ENCODE measurements at regions not wholly inside any gene's neighbourhood (a gene's known extent, or its start where the extent isn't known, plus 50 kb on each side); places are given as distances from the start of the nearest gene placed in this dataset.

GRCh38 chr1:232293361-232293760, 336.6 kb downstream of the SIPA1L2 start:
- no peak for TF ChIP-seq POLR2A (IDR thresholded peaks at IDR 0.05; ENCODE audit: low read depth, low read length)
- TF ChIP-seq EZH2 (IDR thresholded peaks at IDR 0.05; ENCODE audit: borderline replicate concordance, low read depth, low read length, severe bottlenecking) = no peak
- no peak for TF ChIP-seq CTCF (IDR thresholded peaks at IDR 0.05; ENCODE audit: extremely low read depth in 1 of 2, insufficient read depth in 1 of 2, low read depth in 1 of 2, low read length in 2 of 2)

All from endothelial cell of umbilical vein (primary cell).